K562 (cell line): ENCODE measurements at regions not wholly inside any gene's neighbourhood (a gene's known extent, or its start where the extent isn't known, plus 50 kb on each side); places are given as distances from the start of the nearest gene placed in this dataset.

Experiments
- ATAC-seq: fragments of 200-7000 bp; cut with Tn5 transposase; 3 replicates; pipeline ENCODE4 v1.9.1; 2020; ENCODE audit warnings: moderate library complexity
- BruUV-seq: library from RNA; stranded (reverse); fragments of 400-500 nt; replicated peaks from 2 replicates; lab custom pipeline; 2021; lab: Mats Ljungman, UMichigan
- CTCF ChIA-PET: fragments of 300-600 bp; formaldehyde crosslinking; extraction: SDS; loops from one replicate; lab custom pipeline; 2021; ENCODE audit warnings: low intra/inter-chr PET ratio; lab: Yijun Ruan, JAX
- POLR2A ChIA-PET: fragments of 300-600, 350-650 bp; sonication (Branson Sonifier 250); formaldehyde crosslinking; extraction: SDS; loops from one replicate; lab custom pipeline; 2021; ENCODE audit warnings: antibody characterized with exemption, inconsistent platforms; lab: Yijun Ruan, JAX
- DNase-seq, 4 experiments: peaks; one replicate each; pipeline versions ENCODE4 v3.0.0 to v3.0.0-alpha.2; 2011 to 2018; ENCODE audit warnings: low spot score in 3 of 4, mixed read lengths in 3 of 4; ENCODE audit errors: extremely low read depth in 1 of 4
- FAIRE-seq: peaks from 2 replicates; lab custom pipeline; 2011; peaks lifted over from hg19 to GRCh38; lab: Jason Lieb, UNC
- H2AFZ ChIP-seq: 2 replicates; pipeline ENCODE4 v1.6.0; 2011; ENCODE audit warnings: low read depth, low read length, control low read depth, inconsistent platforms
- H3K27ac ChIP-seq: fragments of 200-600 bp; 3 replicates; pipeline ENCODE4 v1.8.0; 2011; ENCODE audit warnings: low read depth, mild to moderate bottlenecking, control low read depth, inconsistent platforms, low read length, moderate library complexity, mixed read lengths; ENCODE audit errors: extremely low read depth
- H3K27me3 ChIP-seq, 2 experiments: fragments of 300-600 bp in 1 of 2; 2 replicates in 1 of 2; 3 replicates in 1 of 2; pipeline versions ENCODE4 v1.6.0 to v1.8.0; 2011; ENCODE audit warnings: inconsistent platforms in 2 of 2, low read length in 2 of 2, mild to moderate bottlenecking in 1 of 2, mixed read lengths in 1 of 2, moderate library complexity in 1 of 2; ENCODE audit not compliant: control insufficient read depth in 2 of 2, insufficient read depth in 2 of 2
- H3K36me3 ChIP-seq: fragments of 300-600 bp; 3 replicates; pipeline ENCODE4 v1.8.0; 2011; ENCODE audit warnings: mild to moderate bottlenecking, low read length, inconsistent platforms; ENCODE audit not compliant: control insufficient read depth, insufficient read depth
- H3K4me1 ChIP-seq, 2 experiments: fragments of 200-600 bp in 1 of 2; replicated peaks in 1 of 2; 2 replicates in 1 of 2; 3 replicates in 1 of 2; pipeline versions ENCODE4 v1.5.1 to v1.8.0; 2011; ENCODE audit warnings: inconsistent platforms in 2 of 2, low read length in 2 of 2, mild to moderate bottlenecking in 1 of 2, mixed read lengths in 1 of 2, moderate library complexity in 1 of 2; ENCODE audit not compliant: control insufficient read depth in 2 of 2, insufficient read depth in 2 of 2
- H3K4me2 ChIP-seq: 2 replicates; pipeline ENCODE4 v1.6.1; 2011; ENCODE audit warnings: low read length, control low read depth, inconsistent platforms, mixed read lengths; ENCODE audit not compliant: insufficient read depth
- H3K4me3 ChIP-seq: fragments of 200-600 bp; sonication (generic), shearing (Covaris generic); 2 replicates; pipeline ENCODE4 v1.5.1; 2016; ENCODE audit warnings: control low read depth, inconsistent platforms
- H3K79me2 ChIP-seq: fragments of 200-600 bp; 3 replicates; pipeline ENCODE4 v1.8.0; 2011; ENCODE audit warnings: low read length, inconsistent platforms; ENCODE audit not compliant: control insufficient read depth, insufficient read depth
- H3K9ac ChIP-seq, 2 experiments: 2 replicates each; pipeline versions ENCODE4 v1.6.0 to v1.6.1; 2011; ENCODE audit warnings: low read depth in 2 of 2, low read length in 2 of 2, control low read depth in 1 of 2, inconsistent platforms in 1 of 2, mild to moderate bottlenecking in 1 of 2, mixed read lengths in 1 of 2; ENCODE audit not compliant: insufficient read depth in 1 of 2
- H3K9me1 ChIP-seq: one replicate; pipeline ENCODE4 v1.6.0; 2011; ENCODE audit warnings: inconsistent platforms, mild to moderate bottlenecking, low read length, moderate library complexity; ENCODE audit not compliant: control insufficient read depth, insufficient read depth
- H3K9me3 ChIP-seq: replicated peaks from 2 replicates; pipeline ENCODE4 v1.5.1; 2011; ENCODE audit warnings: low read depth, low read length, inconsistent platforms; ENCODE audit not compliant: control insufficient read depth, insufficient read depth
- H4K20me1 ChIP-seq: replicated peaks from 2 replicates; pipeline ENCODE4 v1.6.1; 2011; ENCODE audit warnings: low read length, inconsistent platforms, mixed read lengths; ENCODE audit not compliant: control insufficient read depth, insufficient read depth
- ATF6 ChIP-seq: sonication (generic); formaldehyde crosslinking; IDR thresholded peaks from 2 replicates; pipeline ENCODE4 v1.4.0; 2020; ENCODE audit warnings: mild to moderate bottlenecking, missing genetic modification reagents
- MCM3 ChIP-seq: fragments of 450-650 bp; IDR thresholded peaks from 2 replicates; pipeline ENCODE4 v1.6.1; 2016
- PCBP1 ChIP-seq: fragments of 200-400 bp; formaldehyde crosslinking; IDR thresholded peaks from 2 replicates; pipeline ENCODE4 v1.6.1; 2018; ENCODE audit warnings: mild to moderate bottlenecking, low read depth, low read length; ENCODE audit not compliant: poor library complexity, severe bottlenecking
- THRAP3 ChIP-seq: fragments of 450-650 bp; IDR thresholded peaks from 2 replicates; pipeline ENCODE4 v1.6.1; 2016; ENCODE audit warnings: mild to moderate bottlenecking, inconsistent platforms, borderline replicate concordance
- ZKSCAN1 ChIP-seq: fragments of 150-350 bp; IDR thresholded peaks from 2 replicates; pipeline ENCODE4 v1.6.1; 2016; ENCODE audit warnings: low read depth, low read length
- ZNF165 ChIP-seq: fragments of 250-450 bp; sonication (Bioruptor Pico); IDR thresholded peaks from 2 replicates; pipeline ENCODE4 v1.4.0; 2020; ENCODE audit warnings: borderline replicate concordance
- ZNF217 ChIP-seq: sonication (generic); formaldehyde crosslinking; IDR thresholded peaks from 2 replicates; pipeline ENCODE4 v1.8.0; 2022; ENCODE audit warnings: mild to moderate bottlenecking, missing genetic modification reagents
- ZNF224 ChIP-seq: sonication (generic); formaldehyde crosslinking; IDR thresholded peaks from 2 replicates; pipeline ENCODE4 v1.8.0; 2022; ENCODE audit warnings: mild to moderate bottlenecking, missing genetic modification reagents
- WGBS: fragments of 100-300 bp; shearing (Covaris generic); methylation state at CpG from one replicate; pipeline ENCODE4 v1.1.6; 2016; ENCODE audit warnings: low coverage, mixed read lengths; ENCODE audit not compliant: insufficient coverage; ENCODE audit errors: missing lambda C conversion rate; 5-methylcytosine and 5-hydroxymethylcytosine counted together
- in situ Hi-C: fragments of 300-500 bp; cut with MboI; formaldehyde crosslinking; loops from 4 replicates; pipeline ENCODE4 v1.15.0; 2018; ENCODE audit warnings: inconsistent platforms, mixed read lengths
- intact Hi-C: fragments of 100-400 bp; cut with micrococcal nuclease; formaldehyde crosslinking; loops from 2 replicates; pipeline ENCODE4 v1.14.2; 2022

- 2% methylated on average over 5 of the region's 5 CpGs for WGBS
- CTCF ChIA-PET = no interaction called here
- Histone ChIP-seq H4K20me1 (no peaks in the 10 kb centered on the region), H3K4me2 (no peak overlapping the region), H3K27me3 (peaks cover 0 to 27% of the 10 kb centered on the region in 2 experiments; a peak in 2 of 5 replicates), H2AFZ (no peak overlapping the region), H3K9me1 (no peaks in the 10 kb centered on the region), H3K79me2 (no peaks in the 10 kb centered on the region), H3K27ac (no peak overlapping the region), H3K9ac (no peak overlapping the region), H3K9me3 (no peaks in the 10 kb centered on the region), H3K36me3 (no peaks in the 10 kb centered on the region), H3K4me1 (peaks cover 0 to 3% of the 10 kb centered on the region in 2 experiments; a peak in 2 of 5 replicates), H3K4me3 (no peak overlapping the region)
- FAIRE-seq = no peak
- no peak for DNase-seq
- POLR2A ChIA-PET = no interaction called here
- in situ Hi-C loops = no loop called here
- intact Hi-C loops = no loop called here
- BruUV-seq = no TSS peak
- no peak for ATAC-seq
- no peak for TF ChIP-seq MCM3
- TF ChIP-seq ZNF165 (CRISPR knock-in tag) = no peak
- no peak for TF ChIP-seq ZNF217 (CRISPR knock-in tag)
- TF ChIP-seq THRAP3 = no peak
- TF ChIP-seq PCBP1 = no peak
- TF ChIP-seq ATF6 (CRISPR knock-in tag) = no peak
- TF ChIP-seq ZNF224 = no peak
- TF ChIP-seq ZKSCAN1 = no peak
Observed at GRCh38 chrX:10051866-10052480, 84.8 kb downstream of the CLDN34 start.
